HG03521 (cell line): ENCODE measurements at regions not wholly inside any gene's neighbourhood (a gene's known extent, or its start where the extent isn't known, plus 50 kb on each side); places are given as distances from the start of the nearest gene placed in this dataset.

Experiments used
- ATAC-seq: cut with Tn5 transposase; IDR thresholded peaks from one replicate; pipeline ENCODE4 v1.9.1; 2021; ENCODE audit warnings: mild to moderate bottlenecking, moderate library complexity; ENCODE audit not compliant: unreplicated experiment

GRCh38 chr14:105863296-105864108 lies 337.1 kb downstream of the TMEM121 start:
- no peak for ATAC-seq

DNA sequence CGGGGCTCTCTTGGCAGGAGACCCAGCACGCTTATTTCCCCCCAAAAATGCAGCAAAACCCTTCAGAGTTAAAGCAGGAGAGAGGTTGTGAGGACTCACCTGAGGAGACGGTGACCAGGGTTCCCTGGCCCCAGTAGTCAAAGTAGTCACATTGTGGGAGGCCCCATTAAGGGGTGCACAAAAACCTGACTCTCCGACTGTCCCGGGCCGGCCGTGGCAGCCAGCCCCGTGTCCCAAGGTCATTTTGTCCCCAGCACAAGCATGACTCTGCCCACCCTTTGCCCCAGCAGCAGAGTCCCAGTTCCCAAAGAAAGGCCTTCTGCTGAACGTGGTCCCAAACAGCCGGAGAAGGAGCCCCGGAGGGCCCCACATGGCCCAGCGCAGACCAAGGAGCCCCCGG lies 337.7 kb downstream of the TMEM121 start:
- ATAC-seq: no peak

- ATAC-seq: no peak
Observed at GRCh38 chr14:105864651-105865265, 338.4 kb downstream of the TMEM121 start.

GRCh38 chr14:105865266-105865903 lies 339.0 kb downstream of the TMEM121 start:
- no peak for ATAC-seq

DNA sequence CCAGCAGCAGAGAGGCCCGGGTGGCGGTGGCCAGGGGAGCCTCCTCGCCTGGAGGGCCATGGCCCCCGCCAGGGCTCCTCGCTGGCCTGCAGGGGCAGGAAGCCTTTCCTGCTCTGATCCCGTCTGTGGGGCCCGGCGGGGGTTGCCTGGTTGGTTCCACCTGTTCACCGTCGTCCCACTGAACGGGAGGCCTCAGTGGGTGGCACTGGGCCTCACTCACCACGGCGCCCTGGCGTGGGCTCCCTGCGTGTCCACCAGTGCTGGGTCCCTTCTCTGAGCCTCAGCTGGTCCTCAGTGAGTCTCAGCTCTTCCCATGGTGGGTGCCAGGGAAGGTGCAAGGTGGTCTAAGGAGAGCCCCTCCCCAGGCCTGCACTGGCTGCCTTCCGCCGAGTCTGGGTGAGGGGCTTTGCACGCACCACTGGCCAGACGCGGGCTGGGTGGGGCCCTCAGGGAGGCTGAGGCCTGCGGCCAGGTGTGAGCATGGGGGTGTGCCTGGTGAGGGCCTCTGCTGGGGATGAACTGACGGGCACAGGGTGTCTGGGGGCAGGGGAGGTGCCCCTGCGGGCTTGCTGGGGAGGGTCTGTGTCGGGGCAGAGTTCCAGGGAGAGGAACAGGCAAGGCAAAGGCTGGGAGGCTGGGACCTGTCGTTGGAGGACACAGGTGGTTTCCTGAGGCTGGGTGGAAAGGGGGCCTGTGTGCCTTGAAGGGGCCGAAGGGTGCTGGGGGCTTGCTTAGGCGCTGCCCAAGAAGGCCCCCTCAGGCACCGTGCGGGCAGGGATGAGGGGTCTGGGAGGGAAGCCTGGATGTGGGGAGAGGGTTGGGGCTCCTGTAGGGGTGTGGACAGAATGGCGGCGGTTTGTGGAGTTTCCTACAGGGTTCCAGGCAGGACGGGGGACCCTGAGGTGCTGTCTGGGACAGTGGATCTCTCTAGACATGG lies 339.8 kb downstream of the TMEM121 start:
- ATAC-seq: no peak

DNA sequence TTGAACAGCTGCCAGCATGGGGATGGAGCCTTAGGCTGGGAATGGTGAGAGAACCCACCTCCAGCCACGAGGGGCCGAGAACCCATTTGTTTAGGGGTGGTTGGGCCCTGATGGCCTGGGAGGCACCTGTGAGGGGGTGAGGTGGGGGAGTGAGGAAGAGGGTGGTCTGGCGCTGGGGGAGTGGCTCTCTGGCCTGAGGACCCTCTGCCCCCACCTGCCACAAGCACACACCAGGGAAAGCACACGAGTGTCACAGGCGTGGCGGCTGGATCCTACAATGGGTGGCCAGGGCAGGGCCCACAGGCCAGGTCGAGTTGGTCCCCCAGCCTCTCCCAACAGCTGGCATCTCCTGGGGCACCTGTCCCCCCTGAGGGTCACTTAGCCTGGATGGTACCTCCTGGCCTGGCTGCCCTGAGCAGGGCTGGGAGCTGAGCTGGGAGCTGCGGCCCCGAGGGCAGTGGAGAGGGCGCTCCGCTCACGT lies 340.5 kb downstream of the TMEM121 start:
- no peak for ATAC-seq

DNA sequence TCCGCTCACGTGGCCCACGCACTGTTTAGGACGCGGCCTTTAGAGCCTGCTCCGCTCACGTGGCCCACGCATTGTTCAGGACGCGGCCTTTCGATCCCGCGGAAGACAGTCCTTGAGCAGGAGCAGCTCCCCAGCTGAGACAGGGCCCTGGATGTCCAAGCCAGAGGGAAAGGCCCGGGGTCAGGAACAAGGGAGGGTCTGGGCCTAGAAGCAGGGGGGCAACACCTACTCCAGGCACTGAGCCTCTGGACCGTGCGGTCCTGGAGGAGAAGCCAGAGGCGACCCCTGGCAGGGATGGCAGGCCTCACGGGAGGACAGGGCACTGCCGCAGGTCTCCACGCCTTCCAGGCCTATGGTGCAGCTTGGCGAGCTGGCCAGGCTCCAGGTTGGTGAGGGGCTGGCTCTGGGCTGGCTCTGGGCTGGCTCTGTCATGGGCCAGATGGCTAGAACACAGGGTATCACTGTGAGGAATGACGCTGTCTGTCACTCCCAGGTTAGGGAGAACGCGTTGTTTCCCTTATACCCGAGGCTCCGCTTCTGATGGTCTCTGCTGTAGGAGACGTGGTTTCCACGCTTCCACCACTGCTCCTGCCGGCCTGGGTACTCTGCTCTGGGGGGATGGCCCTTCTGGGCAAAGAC lies 341.7 kb downstream of the TMEM121 start:
- ATAC-seq: no peak

- ATAC-seq: no peak
Observed at GRCh38 chr14:105871590-105871989, 345.2 kb downstream of the TMEM121 start.

GRCh38 chr14:105873870-105874512 lies 347.6 kb downstream of the TMEM121 start:
- ATAC-seq: no peak

- no peak for ATAC-seq
Observed at GRCh38 chr14:105876158-105876557, 349.8 kb downstream of the TMEM121 start.

DNA sequence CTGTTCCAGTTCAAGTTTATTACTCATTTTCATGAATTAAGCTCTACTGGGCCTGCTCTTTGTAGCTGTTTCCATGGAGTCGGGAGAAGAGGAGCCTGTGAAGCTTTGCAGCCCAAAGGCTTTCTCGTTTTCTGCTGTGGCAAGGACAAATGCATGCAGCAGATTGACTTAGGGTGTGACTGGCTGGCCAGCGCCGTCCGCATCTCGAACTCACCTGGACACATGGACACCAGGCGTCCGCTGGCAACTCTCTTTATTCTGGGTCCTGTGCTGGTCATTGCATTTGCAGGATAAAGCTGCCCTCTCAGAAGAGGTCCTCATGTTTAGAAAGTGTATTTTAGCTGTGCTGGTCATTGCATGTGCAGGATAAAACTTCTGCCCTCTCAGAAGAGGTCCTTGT lies 350.4 kb downstream of the TMEM121 start:
- ATAC-seq: no peak

DNA sequence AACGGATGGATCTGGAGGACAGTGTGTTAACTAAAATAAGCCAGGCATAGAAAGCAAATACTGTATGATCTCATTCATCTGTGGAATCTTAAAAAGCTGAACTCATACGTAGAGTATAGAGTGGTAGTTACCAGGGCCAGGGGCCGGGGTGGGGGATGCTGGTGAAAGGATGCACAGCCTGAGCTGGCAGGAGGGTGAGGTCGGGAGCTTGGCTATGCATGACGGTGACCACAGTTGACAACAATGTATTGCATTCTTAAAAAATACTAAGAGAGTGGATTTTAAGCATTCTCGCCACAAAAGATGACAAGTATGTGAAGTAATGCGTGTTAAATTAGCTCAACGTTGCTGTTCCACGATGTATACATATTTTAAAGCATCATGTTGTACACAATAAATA lies 351.3 kb downstream of the TMEM121 start:
- ATAC-seq: no peak

DNA sequence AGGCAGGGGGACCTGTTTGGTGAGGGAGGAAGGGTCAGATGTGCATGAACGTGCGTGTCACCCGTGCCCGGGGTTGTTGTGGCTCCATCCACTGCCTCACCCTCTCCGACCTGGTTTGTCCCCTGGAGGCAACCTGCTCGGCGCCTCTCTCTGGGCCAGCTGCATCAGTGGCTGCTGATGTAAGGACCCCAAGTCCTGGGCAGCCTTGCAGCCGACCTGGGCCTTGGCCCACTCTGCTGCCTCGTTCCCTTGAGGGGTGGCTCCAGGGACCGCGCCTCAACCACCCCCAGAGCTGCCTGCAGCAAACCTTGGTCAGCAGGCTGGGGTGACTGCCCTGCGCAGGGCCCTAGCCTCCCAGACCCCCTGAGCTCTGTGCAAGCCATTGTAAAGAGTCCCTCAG lies 351.7 kb downstream of the TMEM121 start:
- no peak for ATAC-seq

DNA sequence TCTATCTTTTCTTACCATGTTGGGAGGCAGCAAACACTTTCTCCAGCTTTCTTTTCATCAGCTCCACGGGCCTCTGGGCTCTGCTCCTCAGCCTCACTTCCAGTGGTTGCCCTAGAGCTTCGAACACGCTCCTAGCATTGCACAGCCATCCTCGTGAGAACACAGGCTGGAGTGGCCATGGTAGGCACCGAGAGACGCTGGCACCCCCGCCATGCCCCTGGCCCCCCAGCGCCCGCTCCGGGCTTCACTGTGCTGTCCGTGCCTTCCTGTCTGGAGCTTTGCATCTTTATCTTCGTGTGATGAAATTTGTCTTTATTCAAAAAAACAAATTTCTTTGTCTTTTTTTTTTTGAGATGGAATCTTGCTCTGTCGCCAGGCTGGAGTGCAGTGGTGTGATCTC lies 352.2 kb downstream of the TMEM121 start:
- no peak for ATAC-seq

DNA sequence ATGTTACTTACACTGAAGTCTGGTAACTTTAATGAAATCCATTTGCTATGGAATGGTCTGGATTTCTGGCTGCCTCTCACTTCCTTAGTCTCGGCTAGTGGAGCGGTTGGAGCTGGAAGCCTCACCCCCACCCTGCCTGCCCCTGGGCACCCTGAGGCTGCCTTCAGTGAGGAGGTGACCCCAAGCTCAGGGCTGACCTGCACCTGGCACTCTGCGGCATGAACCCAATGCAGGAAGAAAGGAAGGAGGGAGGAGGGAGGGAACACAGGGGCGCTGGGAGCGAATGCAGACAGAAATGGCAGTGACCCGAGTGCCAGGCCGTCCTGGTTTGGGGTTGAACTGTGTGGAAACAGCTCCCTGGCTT lies 353.1 kb downstream of the TMEM121 start:
- ATAC-seq: no peak

DNA sequence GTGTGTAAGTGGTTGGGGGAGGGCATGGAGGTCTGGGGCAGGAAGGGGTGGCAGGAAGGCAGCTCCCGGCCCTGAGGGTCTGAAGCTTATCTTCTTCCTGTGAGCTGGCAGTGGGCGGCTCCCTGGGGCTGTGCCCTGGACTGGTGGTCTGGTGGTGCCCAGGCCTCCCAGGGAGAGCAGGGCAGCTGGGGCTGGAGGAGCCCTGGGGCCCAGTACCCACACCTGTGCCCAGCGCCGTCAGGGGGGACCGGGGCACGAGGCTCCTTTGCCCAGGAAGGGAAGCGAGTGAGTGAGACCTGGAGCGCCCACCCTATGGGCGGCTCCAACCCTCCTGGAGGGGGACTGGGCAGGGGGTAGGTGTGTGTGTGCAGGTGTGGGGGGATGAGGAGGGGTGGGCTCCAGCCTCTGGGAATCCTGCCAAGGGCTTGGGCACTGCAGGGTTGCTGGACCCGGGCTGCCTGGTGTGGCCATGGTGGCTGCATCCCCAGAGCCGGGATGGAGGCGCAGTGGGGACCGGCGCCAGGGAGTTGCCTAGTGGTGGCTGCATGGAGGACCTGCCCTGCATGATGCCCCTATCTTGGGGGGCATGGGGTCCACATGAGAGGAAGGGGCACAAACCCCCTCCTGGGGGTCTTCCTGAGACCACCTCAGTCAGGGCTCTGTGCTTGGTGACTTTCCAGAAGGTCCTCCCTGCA lies 353.6 kb downstream of the TMEM121 start:
- no peak for ATAC-seq

GRCh38 chr14:105880616-105881015 lies 354.2 kb downstream of the TMEM121 start:
- ATAC-seq: no peak

GRCh38 chr14:105881021-105881930 lies 354.9 kb downstream of the TMEM121 start:
- no peak for ATAC-seq
